ENCODE measurements at regions not wholly inside any gene's neighbourhood (a gene's known extent, or its start where the extent isn't known, plus 50 kb on each side); places are given as distances from the start of the nearest gene placed in this dataset.

GRCh38 chr6:135782546-135782945, 69.0 kb upstream of the PDE7B start:
- TF ChIP-seq, protein P1, sequence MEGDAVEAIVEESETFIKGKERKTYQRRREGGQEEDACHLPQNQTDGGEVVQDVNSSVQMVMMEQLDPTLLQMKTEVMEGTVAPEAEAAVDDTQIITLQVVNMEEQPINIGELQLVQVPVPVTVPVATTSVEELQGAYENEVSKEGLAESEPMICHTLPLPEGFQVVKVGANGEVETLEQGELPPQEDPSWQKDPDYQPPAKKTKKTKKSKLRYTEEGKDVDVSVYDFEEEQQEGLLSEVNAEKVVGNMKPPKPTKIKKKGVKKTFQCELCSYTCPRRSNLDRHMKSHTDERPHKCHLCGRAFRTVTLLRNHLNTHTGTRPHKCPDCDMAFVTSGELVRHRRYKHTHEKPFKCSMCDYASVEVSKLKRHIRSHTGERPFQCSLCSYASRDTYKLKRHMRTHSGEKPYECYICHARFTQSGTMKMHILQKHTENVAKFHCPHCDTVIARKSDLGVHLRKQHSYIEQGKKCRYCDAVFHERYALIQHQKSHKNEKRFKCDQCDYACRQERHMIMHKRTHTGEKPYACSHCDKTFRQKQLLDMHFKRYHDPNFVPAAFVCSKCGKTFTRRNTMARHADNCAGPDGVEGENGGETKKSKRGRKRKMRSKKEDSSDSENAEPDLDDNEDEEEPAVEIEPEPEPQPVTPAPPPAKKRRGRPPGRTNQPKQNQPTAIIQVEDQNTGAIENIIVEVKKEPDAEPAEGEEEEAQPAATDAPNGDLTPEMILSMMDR (IDR thresholded peaks at IDR 0.05; ENCODE audit: insufficient read depth, low read length, poor library complexity, severe bottlenecking): no peak
- no peak for TF ChIP-seq EZH2phosphoT487 (conservative IDR thresholded peaks at IDR 0.05; ENCODE audit: low read length)
- no peak overlapping the region for H2AFZ ChIP-seq (ENCODE audit: low read depth, low read length, severe bottlenecking)
- H3K9ac ChIP-seq (ENCODE audit: low read length): no peak overlapping the region
- H3K4me2 ChIP-seq (ENCODE audit: low read depth, low read length, poor library complexity, severe bottlenecking): no peak overlapping the region
- no peaks in the 10 kb centered on the region for H3K27me3 ChIP-seq (ENCODE audit: low read length)
- no peak overlapping the region for H3K4me3 ChIP-seq (ENCODE audit: insufficient read depth, low read length, poor library complexity, severe bottlenecking)
- no peaks in the 10 kb centered on the region for H3K79me2 ChIP-seq (ENCODE audit: insufficient read depth, low read length)
- H3F3A ChIP-seq (ENCODE audit: insufficient read depth): no peaks in the 10 kb centered on the region
- H4K20me1 ChIP-seq (ENCODE audit: low read depth, low read length): no peaks in the 10 kb centered on the region
- no peaks in the 10 kb centered on the region for H3K36me3 ChIP-seq (ENCODE audit: low read length)
- H3K9me2 ChIP-seq (replicated peaks; ENCODE audit: insufficient read depth, low read length): no peaks in the 10 kb centered on the region
- no peaks in the 10 kb centered on the region for H3K9me3 ChIP-seq (ENCODE audit: insufficient read depth, low read length)
- no peak overlapping the region for H3K27ac ChIP-seq (ENCODE audit: low read depth, low read length)

DNA sequence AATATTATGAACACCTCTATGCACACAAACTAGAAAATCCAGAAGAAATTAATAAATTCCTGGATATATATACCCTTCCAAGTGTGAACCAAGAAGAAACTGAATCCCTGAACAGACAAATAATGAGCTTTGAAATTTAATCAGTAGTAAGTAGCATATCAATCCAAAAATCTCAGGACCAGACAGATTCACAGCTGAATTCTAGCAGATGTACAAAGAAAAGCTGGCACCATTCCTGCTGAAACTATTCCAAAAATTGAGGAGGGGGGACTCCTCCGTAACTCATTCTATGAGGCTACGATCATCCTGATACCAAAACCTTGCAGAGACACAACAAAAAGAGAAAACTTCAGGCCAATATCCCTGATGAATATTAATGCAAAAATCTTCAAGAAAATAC, 67.0 kb upstream of the PDE7B start:
- Histone ChIP-seq H3K9me2 (replicated peaks; ENCODE audit: insufficient read depth, low read length) (no peaks in the 10 kb centered on the region), H3K36me3 (ENCODE audit: low read length) (no peaks in the 10 kb centered on the region), H4K20me1 (ENCODE audit: low read depth, low read length) (no peaks in the 10 kb centered on the region), H3K79me2 (ENCODE audit: insufficient read depth, low read length) (no peaks in the 10 kb centered on the region), H3K4me2 (ENCODE audit: low read depth, low read length, poor library complexity, severe bottlenecking) (no peak overlapping the region), H3K9me3 (ENCODE audit: insufficient read depth, low read length) (no peaks in the 10 kb centered on the region), H3K27me3 (ENCODE audit: low read length) (no peaks in the 10 kb centered on the region), H3K9ac (ENCODE audit: low read length) (no peak overlapping the region), H2AFZ (ENCODE audit: low read depth, low read length, severe bottlenecking) (no peak overlapping the region), H3F3A (ENCODE audit: insufficient read depth) (no peaks in the 10 kb centered on the region), H3K4me3 (ENCODE audit: insufficient read depth, low read length, poor library complexity, severe bottlenecking) (no peak overlapping the region), H3K27ac (ENCODE audit: low read depth, low read length) (no peak overlapping the region)
- TF ChIP-seq, protein P1 (IDR thresholded peaks at IDR 0.05; ENCODE audit: insufficient read depth, low read length, poor library complexity, severe bottlenecking): no peak
- no peak for TF ChIP-seq EZH2phosphoT487 (conservative IDR thresholded peaks at IDR 0.05; ENCODE audit: low read length)

DNA sequence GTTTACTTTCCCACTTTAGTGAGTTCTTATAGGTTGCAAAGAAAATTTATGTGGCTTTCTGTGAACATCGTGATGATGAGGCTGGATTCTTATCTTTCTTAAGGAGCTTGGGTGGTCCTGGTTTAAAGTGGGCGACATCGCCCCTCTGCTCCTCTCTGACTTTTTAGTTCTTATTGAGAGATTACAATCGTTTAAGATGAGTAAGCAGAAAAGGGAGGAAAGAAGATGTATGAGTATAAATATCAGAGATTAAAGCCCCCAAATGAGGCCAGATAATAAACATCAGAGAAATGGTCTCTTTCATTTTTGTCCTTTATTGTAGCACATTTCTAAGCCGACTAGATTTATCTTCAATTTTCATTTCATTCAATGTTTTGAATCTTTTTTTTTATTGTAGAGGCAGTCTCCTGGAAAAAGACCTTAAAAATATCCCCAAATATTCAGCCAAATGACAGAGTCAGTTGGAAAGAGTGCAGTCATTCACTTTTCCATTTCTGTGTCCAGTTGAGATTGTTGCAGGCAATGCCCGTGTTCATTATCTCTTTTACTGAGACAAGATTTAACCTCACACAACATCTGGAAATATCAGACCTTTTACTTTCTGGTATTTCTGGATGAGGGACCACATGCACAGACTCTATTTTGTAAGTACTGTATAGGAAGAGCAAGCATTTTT, 62.0 kb upstream of the PDE7B start:
- H3K79me2 ChIP-seq (ENCODE audit: insufficient read depth, low read length): no peaks in the 10 kb centered on the region
- H4K20me1 ChIP-seq (ENCODE audit: low read depth, low read length): no peaks in the 10 kb centered on the region
- H3K9me3 ChIP-seq (ENCODE audit: insufficient read depth, low read length): no peaks in the 10 kb centered on the region
- no peaks in the 10 kb centered on the region for H3K9me2 ChIP-seq (replicated peaks; ENCODE audit: insufficient read depth, low read length)
- H3K4me2 ChIP-seq (ENCODE audit: low read depth, low read length, poor library complexity, severe bottlenecking): no peak overlapping the region
- H3K36me3 ChIP-seq (ENCODE audit: low read length): no peaks in the 10 kb centered on the region
- no peak overlapping the region for H3K27ac ChIP-seq (ENCODE audit: low read depth, low read length)
- no peak overlapping the region for H3K9ac ChIP-seq (ENCODE audit: low read length)
- H3K27me3 ChIP-seq (ENCODE audit: low read length): no peaks in the 10 kb centered on the region
- H3F3A ChIP-seq (ENCODE audit: insufficient read depth): no peaks in the 10 kb centered on the region
- no peak overlapping the region for H3K4me3 ChIP-seq (ENCODE audit: insufficient read depth, low read length, poor library complexity, severe bottlenecking)
- TF ChIP-seq, protein P1 (IDR thresholded peaks at IDR 0.05; ENCODE audit: insufficient read depth, low read length, poor library complexity, severe bottlenecking): no peak
- TF ChIP-seq EZH2phosphoT487 (conservative IDR thresholded peaks at IDR 0.05; ENCODE audit: low read length): no peak
- H2AFZ ChIP-seq (ENCODE audit: low read depth, low read length, severe bottlenecking): no peak overlapping the region

Data from SU-DHL-6 (cell line).